Activated T-helper 2 cell treated with anti-CD3 and anti-CD28 coated beads, Interferon-gamma antibody, Interleukin-2, Interleukin-4, amounts not matched to agents 10 μg/mL and 5 μg/mL and 100 μg/mL, durations not matched to agents 14 hours and 24 hours and 36 hours (primary cell): ENCODE measurements at regions not wholly inside any gene's neighbourhood (a gene's known extent, or its start where the extent isn't known, plus 50 kb on each side); places are given as distances from the start of the nearest gene placed in this dataset.
A peak's percentile ranks its signal among the peaks of the same experiment; 100 is the strongest.
"Not testable (repeated sequence)": the region's sequence is repeated elsewhere in the genome, so short reads cannot be mapped to it uniquely, and the experiment has no call there.

Experiments
- DNase-seq: peaks from one replicate; pipeline ENCODE4 v3.0.0; 2021; ENCODE audit warnings: low spot score
- H3K27ac Mint-ChIP-seq: one replicate; pipeline ENCODE4 v1.8.0; 2021; ENCODE audit warnings: mixed read lengths
- H3K27me3 Mint-ChIP-seq: one replicate; pipeline ENCODE4 v1.8.0; 2021; ENCODE audit warnings: low read depth, mixed read lengths
- H3K36me3 Mint-ChIP-seq: one replicate; pipeline ENCODE4 v1.8.0; 2021; ENCODE audit warnings: low read depth, mixed read lengths
- H3K4me1 Mint-ChIP-seq: one replicate; pipeline ENCODE4 v1.8.0; 2021; ENCODE audit warnings: low read depth, mixed read lengths
- H3K4me3 Mint-ChIP-seq: one replicate; pipeline ENCODE4 v1.8.0; 2021; ENCODE audit warnings: low read depth, mild to moderate bottlenecking, moderate library complexity, mixed read lengths
- H3K9me3 Mint-ChIP-seq: one replicate; pipeline ENCODE4 v1.8.0; 2021; ENCODE audit warnings: mixed read lengths
- intact Hi-C: fragments of 100-400 bp; cut with micrococcal nuclease; formaldehyde crosslinking; loops from one replicate; pipeline ENCODE4 v1.15.1; 2023

DNA sequence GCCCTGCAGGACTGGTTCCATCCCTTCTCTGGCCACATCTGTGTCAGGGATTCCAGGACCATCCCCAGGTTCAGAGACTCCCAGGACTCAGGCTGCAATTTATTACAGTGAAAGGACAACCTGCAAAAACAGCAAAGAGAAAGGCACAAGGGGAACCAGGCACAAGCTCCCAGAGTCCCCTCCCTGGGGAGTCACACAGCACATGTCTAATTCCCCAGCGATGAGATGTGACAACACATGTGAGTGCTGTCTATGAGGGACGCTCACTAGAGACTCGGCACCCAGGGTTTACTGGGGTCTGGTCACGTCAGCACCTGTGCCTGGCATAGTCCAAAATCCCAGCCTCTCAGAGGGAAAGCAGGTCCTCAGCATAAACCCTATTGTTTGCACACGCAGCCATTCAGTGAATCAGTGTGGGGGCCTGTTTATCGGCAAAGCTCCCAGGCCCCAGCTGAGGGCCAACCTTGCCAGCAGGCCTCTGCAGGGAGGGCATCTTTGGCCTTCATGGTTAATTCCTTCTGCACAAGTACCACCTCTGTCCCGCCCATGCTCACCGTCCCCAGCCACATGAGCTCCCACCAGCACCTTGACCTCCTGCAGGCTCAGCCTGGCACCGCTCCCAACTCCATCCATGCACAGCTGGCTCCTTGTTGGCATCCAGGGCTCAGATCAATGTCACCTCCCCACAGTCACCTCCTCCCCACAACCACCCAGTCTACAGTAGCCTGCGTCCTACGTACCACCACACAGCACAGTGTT is 198.9 kb upstream of the SFSWAP start:
- intact Hi-C loops: no loop called here
- H3K9me3 Mint-ChIP-seq: peaks cover 8% of the 10 kb centered on the region
- peaks cover 14% of the 10 kb centered on the region for H3K4me1 Mint-ChIP-seq
- no peaks in the 10 kb centered on the region for H3K36me3 Mint-ChIP-seq
- DNase-seq: no peak
- peak overlapping the region; percentile 42 for H3K27ac Mint-ChIP-seq
- no peak overlapping the region for H3K4me3 Mint-ChIP-seq
- peaks cover 4% of the 10 kb centered on the region for H3K27me3 Mint-ChIP-seq

- peaks cover 14% of the 10 kb centered on the region for H3K4me1 Mint-ChIP-seq
- peaks cover 15% of the 10 kb centered on the region for H3K9me3 Mint-ChIP-seq
- no peak overlapping the region for H3K27ac Mint-ChIP-seq
- intact Hi-C loops: no loop called here
- H3K27me3 Mint-ChIP-seq: peaks cover 3% of the 10 kb centered on the region
- no peak for DNase-seq
- no peaks in the 10 kb centered on the region for H3K36me3 Mint-ChIP-seq
- no peak overlapping the region for H3K4me3 Mint-ChIP-seq
These were observed 197.3 kb upstream of the SFSWAP start for GRCh38 chr12:131513606-131514005.

DNA sequence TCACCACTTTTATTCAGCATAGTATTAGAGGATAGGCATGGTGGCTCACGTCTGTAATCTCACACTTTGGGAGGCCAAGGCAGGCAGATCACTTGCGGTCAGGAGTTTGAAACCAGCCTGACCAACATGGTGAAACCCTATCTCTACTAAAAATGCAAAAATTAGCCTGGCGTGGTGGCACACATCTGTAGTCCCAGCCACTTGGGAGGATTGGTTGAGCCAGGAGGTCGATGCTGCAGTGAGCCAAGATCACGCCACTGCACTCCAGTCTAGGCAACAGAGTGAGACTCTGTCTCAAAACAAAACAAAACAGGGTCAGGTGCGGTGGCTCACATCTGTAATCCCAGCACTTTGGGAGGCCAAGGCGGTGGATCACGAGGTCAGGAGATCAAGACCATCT is 190.3 kb upstream of the SFSWAP start:
- DNase-seq, H3K4me3 Mint-ChIP-seq, intact Hi-C loops, H3K27ac Mint-ChIP-seq, H3K36me3 Mint-ChIP-seq, H3K4me1 Mint-ChIP-seq: not testable (repeated sequence)
- H3K9me3 Mint-ChIP-seq: peaks cover 12% of the 10 kb centered on the region
- H3K27me3 Mint-ChIP-seq: peaks cover 13% of the 10 kb centered on the region

- Mint-ChIP-seq H3K27ac (no peak overlapping the region), H3K4me1 (no peaks in the 10 kb centered on the region), H3K36me3 (no peaks in the 10 kb centered on the region), H3K4me3 (no peak overlapping the region), H3K27me3 (peaks cover 13% of the 10 kb centered on the region), H3K9me3 (peaks cover 8% of the 10 kb centered on the region)
- intact Hi-C loops: no loop called here
- no peak for DNase-seq
These were observed 189.6 kb upstream of the SFSWAP start for GRCh38 chr12:131521326-131521725.

DNA sequence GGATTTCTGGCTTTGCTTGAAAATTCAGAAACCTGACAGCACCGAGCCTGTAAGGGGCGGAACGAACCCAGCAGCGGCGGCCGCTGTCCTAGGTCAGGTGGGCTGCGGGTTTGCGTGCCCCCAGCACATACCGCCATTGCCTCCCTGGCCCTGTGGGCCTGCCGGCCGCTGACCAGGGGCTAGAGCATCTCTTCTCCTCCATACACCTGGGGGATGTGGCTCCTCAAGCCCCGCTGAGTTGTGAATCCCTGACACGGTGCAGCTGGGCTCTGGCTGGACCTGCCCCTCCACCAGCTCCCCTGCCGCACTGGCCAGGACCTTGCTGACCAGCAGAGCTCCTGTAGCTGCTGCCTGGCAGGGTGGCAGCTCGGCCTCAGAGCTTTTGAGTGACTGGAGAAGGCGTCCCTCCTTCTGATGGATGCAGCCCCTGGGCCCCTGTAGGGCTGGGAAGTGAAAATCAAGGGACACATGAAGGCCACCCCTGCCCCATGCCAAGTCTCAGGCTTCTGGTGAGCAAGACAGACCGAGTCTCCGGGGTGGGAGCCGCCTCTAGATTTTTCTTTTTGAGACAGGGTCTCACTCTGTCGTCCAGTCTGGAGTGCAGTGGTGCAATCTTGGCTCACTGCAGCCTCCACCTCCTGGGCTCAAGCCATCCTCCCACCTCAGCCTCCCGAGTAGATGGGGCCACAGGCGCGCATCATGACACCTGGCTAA is 184.9 kb upstream of the SFSWAP start:
- intact Hi-C loops: no loop called here
- Mint-ChIP-seq H3K9me3 (no peaks in the 10 kb centered on the region), H3K27me3 (no peaks in the 10 kb centered on the region), H3K4me3 (no peak overlapping the region), H3K27ac (no peak overlapping the region), H3K4me1 (peaks cover 5% of the 10 kb centered on the region), H3K36me3 (no peaks in the 10 kb centered on the region)
- no peak for DNase-seq

DNA sequence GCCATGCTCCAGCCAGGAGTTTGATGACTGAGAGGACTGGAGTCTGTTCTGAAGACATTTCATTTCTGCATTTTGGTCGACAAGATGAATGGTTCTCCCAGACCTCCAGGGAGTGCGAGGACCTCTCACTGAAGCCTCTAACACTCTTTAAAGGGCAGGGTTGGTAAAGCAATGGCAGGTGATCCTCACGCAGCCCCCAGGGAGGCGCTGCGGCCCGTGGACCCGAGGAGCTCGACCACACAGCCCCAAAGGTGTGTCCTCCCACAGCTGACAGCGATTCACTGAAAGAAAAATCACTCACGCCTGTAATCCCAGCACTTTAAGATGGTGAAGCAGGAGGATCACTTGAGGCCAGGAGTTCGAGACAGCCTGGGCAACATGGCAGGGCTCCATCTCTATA is 183.8 kb upstream of the SFSWAP start:
- H3K27me3 Mint-ChIP-seq: peaks cover 4% of the 10 kb centered on the region
- H3K4me1 Mint-ChIP-seq: peaks cover 5% of the 10 kb centered on the region
- intact Hi-C loops: no loop called here
- H3K36me3 Mint-ChIP-seq: no peaks in the 10 kb centered on the region
- H3K27ac Mint-ChIP-seq: no peak overlapping the region
- no peak overlapping the region for H3K4me3 Mint-ChIP-seq
- no peaks in the 10 kb centered on the region for H3K9me3 Mint-ChIP-seq
- no peak for DNase-seq

DNA sequence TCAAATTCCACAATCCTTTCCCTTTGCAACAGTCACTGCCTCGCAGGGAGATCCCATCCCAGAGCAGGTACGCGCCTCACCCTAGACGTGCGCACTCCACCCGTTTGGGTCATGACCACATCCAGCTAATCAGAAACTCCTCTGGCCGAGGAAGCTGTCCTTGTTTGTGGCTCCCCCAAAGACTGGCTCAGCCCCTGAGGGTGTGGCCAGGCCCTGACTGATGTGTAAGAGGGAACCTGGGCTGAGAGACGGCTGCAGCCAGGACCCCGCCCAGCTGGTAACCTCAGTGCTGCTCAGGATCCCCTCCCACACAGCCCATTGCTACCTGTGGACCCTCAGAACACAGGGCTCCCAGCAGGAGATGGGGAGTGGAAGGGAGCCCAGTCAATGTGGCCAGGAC is 183.2 kb upstream of the SFSWAP start:
- no peak for DNase-seq
- H3K9me3 Mint-ChIP-seq: no peaks in the 10 kb centered on the region

GRCh38 chr12:131528144-131528543 is 182.7 kb upstream of the SFSWAP start:
- Mint-ChIP-seq H3K9me3 (no peaks in the 10 kb centered on the region), H3K27ac (no peak overlapping the region), H3K4me1 (peaks cover 5% of the 10 kb centered on the region), H3K36me3 (no peaks in the 10 kb centered on the region), H3K4me3 (no peak overlapping the region), H3K27me3 (peaks cover 4% of the 10 kb centered on the region)
- no peak for DNase-seq
- intact Hi-C loops: no loop called here

More for the DNA sequence above, 183.2 kb upstream of the SFSWAP start:
- no peaks in the 10 kb centered on the region for H3K36me3 Mint-ChIP-seq
- H3K4me3 Mint-ChIP-seq: no peak overlapping the region
- H3K4me1 Mint-ChIP-seq: peaks cover 5% of the 10 kb centered on the region
- H3K27me3 Mint-ChIP-seq: peaks cover 4% of the 10 kb centered on the region
- no peak overlapping the region for H3K27ac Mint-ChIP-seq
- intact Hi-C loops: no loop called here

GRCh38 chr12:131528667-131529066 is 182.2 kb upstream of the SFSWAP start:
- H3K9me3 Mint-ChIP-seq: no peaks in the 10 kb centered on the region
- no peak overlapping the region for H3K27ac Mint-ChIP-seq
- intact Hi-C loops: no loop called here
- H3K4me1 Mint-ChIP-seq: peaks cover 5% of the 10 kb centered on the region
- H3K4me3 Mint-ChIP-seq: no peak overlapping the region
- no peak for DNase-seq
- no peaks in the 10 kb centered on the region for H3K36me3 Mint-ChIP-seq
- H3K27me3 Mint-ChIP-seq: peaks cover 4% of the 10 kb centered on the region

- Mint-ChIP-seq H3K4me1 (peaks cover 5% of the 10 kb centered on the region), H3K27ac (no peak overlapping the region), H3K4me3 (no peak overlapping the region), H3K9me3 (no peaks in the 10 kb centered on the region), H3K36me3 (no peaks in the 10 kb centered on the region), H3K27me3 (peaks cover 4% of the 10 kb centered on the region)
- intact Hi-C loops: no loop called here
- DNase-seq: no peak
These were observed 181.5 kb upstream of the SFSWAP start for GRCh38 chr12:131529196-131530040.

- H3K4me1 Mint-ChIP-seq: peaks cover 5% of the 10 kb centered on the region
- no peaks in the 10 kb centered on the region for H3K36me3 Mint-ChIP-seq
- no peaks in the 10 kb centered on the region for H3K9me3 Mint-ChIP-seq
- DNase-seq: no peak
- H3K27ac Mint-ChIP-seq: no peak overlapping the region
- intact Hi-C loops: no loop called here
- H3K4me3 Mint-ChIP-seq: no peak overlapping the region
- H3K27me3 Mint-ChIP-seq: peaks cover 4% of the 10 kb centered on the region
These were observed 180.9 kb upstream of the SFSWAP start for GRCh38 chr12:131530041-131530332.

GRCh38 chr12:131530422-131530821 is 180.5 kb upstream of the SFSWAP start:
- Mint-ChIP-seq H3K4me3 (no peak overlapping the region), H3K4me1 (peaks cover 5% of the 10 kb centered on the region), H3K9me3 (no peaks in the 10 kb centered on the region), H3K27ac (no peak overlapping the region), H3K36me3 (no peaks in the 10 kb centered on the region), H3K27me3 (peaks cover 4% of the 10 kb centered on the region)
- no peak for DNase-seq
- intact Hi-C loops: no loop called here

- Mint-ChIP-seq H3K9me3 (no peaks in the 10 kb centered on the region), H3K36me3 (no peaks in the 10 kb centered on the region), H3K27ac (no peak overlapping the region), H3K4me3 (no peak overlapping the region), H3K4me1 (peaks cover 8% of the 10 kb centered on the region), H3K27me3 (peaks cover 4% of the 10 kb centered on the region)
- intact Hi-C loops: no loop called here
- no peak for DNase-seq
These were observed 177.8 kb upstream of the SFSWAP start for GRCh38 chr12:131533139-131533538.
